Gastroesophageal sphincter (tissue), 4 donors: ENCODE measurements at regions not wholly inside any gene's neighbourhood (a gene's known extent, or its start where the extent isn't known, plus 50 kb on each side); places are given as distances from the start of the nearest gene placed in this dataset.

ENCODE experiments used
- ATAC-seq: fragments of 150-250 bp; one replicate; pipeline ENCODE4 v1.9.1; 2016; ENCODE audit warnings: mild to moderate bottlenecking, moderate library complexity
- H3K27ac ChIP-seq, 4 donors: fragments of 200-600 bp; sonication (generic) in 3 of 4; 1 replicate in 3 of 4; 2 replicates in 1 of 4; pipeline ENCODE4 v1.5.1; 2016 to 2019
- H3K27me3 ChIP-seq: fragments of 200-600 bp; sonication (generic); one replicate; pipeline ENCODE4 v1.5.1; 2019
- H3K36me3 ChIP-seq, 2 donors: fragments of 200-600 bp; sonication (generic); one replicate each; pipeline ENCODE4 v1.5.1; 2019; ENCODE audit warnings: control low read depth in 1 of 2
- H3K4me1 ChIP-seq, 3 donors: fragments of 200-600 bp; sonication (generic); 1 replicate in 2 of 3; 2 replicates in 1 of 3; pipeline ENCODE4 v1.5.1; 2016 to 2019; ENCODE audit warnings: control low read depth in 2 of 3
- H3K4me3 ChIP-seq, 2 donors: fragments of 200-600 bp; sonication (generic); one replicate each; pipeline ENCODE4 v1.5.1; 2019; ENCODE audit warnings: mild to moderate bottlenecking in 1 of 2, moderate library complexity in 1 of 2
- H3K9me3 ChIP-seq, 3 donors: fragments of 200-600 bp; sonication (generic); one replicate each; pipeline ENCODE4 v1.5.1; 2017 to 2019; ENCODE audit warnings: control low read depth in 2 of 3
- CTCF ChIP-seq, 4 experiments: fragments of 200-600 bp in 2 of 4; fragments of 450-650 bp in 2 of 4; sonication (generic) in 1 of 4; IDR thresholded peaks; one replicate each; pipeline ENCODE4 v1.5.1; 2017 to 2019; ENCODE audit warnings: antibody characterized with exemption in 4 of 4, mild to moderate bottlenecking in 2 of 4, moderate library complexity in 2 of 4
- EP300 ChIP-seq: sonication (generic); formaldehyde crosslinking; IDR thresholded peaks from one replicate; pipeline ENCODE4 v1.6.1; 2017; ENCODE audit warnings: antibody characterized with exemption, mild to moderate bottlenecking
- POLR2A ChIP-seq, 2 donors: fragments of 450-650 bp; IDR thresholded peaks; one replicate each; pipeline ENCODE4 v1.6.1; 2017; ENCODE audit warnings: antibody characterized with exemption in 2 of 2, mild to moderate bottlenecking in 2 of 2, moderate library complexity in 1 of 2
- POLR2AphosphoS5 ChIP-seq: sonication (generic); formaldehyde crosslinking; IDR thresholded peaks from one replicate; pipeline ENCODE4 v1.6.1; 2017; ENCODE audit warnings: antibody characterized with exemption
- WGBS, 2 donors: methylation state at CpG; one replicate each; pipeline ENCODE4 v1.1.5; 2018; ENCODE audit warnings: low coverage in 1 of 2; 5-methylcytosine and 5-hydroxymethylcytosine counted together

GRCh38 chr2:217705461-217705860 lies 297.3 kb downstream of the TNS1 start:
- TF ChIP-seq POLR2A (IDR thresholded peaks at IDR 0.05) (no peak), POLR2AphosphoS5 (no peak), CTCF (IDR thresholded peaks at IDR 0.05) (no peak), EP300 (no peak)
- Histone ChIP-seq H3K4me3 (no peak overlapping the region), H3K36me3 (no peaks in the 10 kb centered on the region), H3K9me3 (no peaks in the 10 kb centered on the region), H3K27ac (no peak overlapping the region), H3K4me1 (peaks cover 0 to 13% (median 6%) of the 10 kb centered on the region in 3 donors), H3K27me3 (no peaks in the 10 kb centered on the region)
- no peak for ATAC-seq
- 54 to 100% methylated on average over 1 to 2 of the region's 3 CpGs for WGBS, 2 donors

GRCh38 chr2:217703999-217704398 lies 298.8 kb downstream of the TNS1 start:
- no peak for TF ChIP-seq EP300
- TF ChIP-seq CTCF (IDR thresholded peaks at IDR 0.05): no peak
- TF ChIP-seq POLR2A (IDR thresholded peaks at IDR 0.05): no peak
- TF ChIP-seq POLR2AphosphoS5: no peak
- Histone ChIP-seq H3K4me3 (no peak overlapping the region), H3K27me3 (no peaks in the 10 kb centered on the region), H3K27ac (no peak overlapping the region), H3K4me1 (peaks cover 6 to 22% (median 7%) of the 10 kb centered on the region in 3 donors), H3K9me3 (no peaks in the 10 kb centered on the region), H3K36me3 (no peaks in the 10 kb centered on the region)
- 85 to 100% methylated on average over 2 to 5 of the region's 5 CpGs for WGBS, 2 donors
- ATAC-seq: no peak

GRCh38 chr2:217703102-217703501 lies 299.7 kb downstream of the TNS1 start:
- ATAC-seq: no peak
- no peak overlapping the region for H3K27ac ChIP-seq
- H3K4me1 ChIP-seq: peaks cover 6 to 31% (median 10%) of the 10 kb centered on the region in 3 donors

GRCh38 chr2:217701622-217702021 lies 301.2 kb downstream of the TNS1 start:
- TF ChIP-seq POLR2A (IDR thresholded peaks at IDR 0.05): no peak
- TF ChIP-seq EP300: no peak
- no peak for TF ChIP-seq POLR2AphosphoS5
- no peak for TF ChIP-seq CTCF (IDR thresholded peaks at IDR 0.05)
- no peak overlapping the region for H3K4me3 ChIP-seq
- ATAC-seq: no peak
- H3K36me3 ChIP-seq: no peaks in the 10 kb centered on the region
- H3K27me3 ChIP-seq: no peaks in the 10 kb centered on the region
- no peak overlapping the region for H3K27ac ChIP-seq
- 79 to 81% methylated on average over 5 of the region's 5 CpGs for whole genome bisulfite sequencing, 2 donors
- no peaks in the 10 kb centered on the region for H3K9me3 ChIP-seq
- H3K4me1 ChIP-seq: peaks cover 0 to 22% (median 10%) of the 10 kb centered on the region in 3 donors

More at GRCh38 chr2:217703102-217703501, 299.7 kb downstream of the TNS1 start:
- Histone ChIP-seq H3K9me3 (no peaks in the 10 kb centered on the region), H3K4me3 (no peak overlapping the region), H3K27me3 (no peaks in the 10 kb centered on the region), H3K36me3 (no peaks in the 10 kb centered on the region)
- WGBS, 2 donors: 80 to 88% methylated on average over 2 to 4 of the region's 5 CpGs
- TF ChIP-seq CTCF (IDR thresholded peaks at IDR 0.05) (no peak), EP300 (no peak), POLR2A (IDR thresholded peaks at IDR 0.05) (no peak), POLR2AphosphoS5 (no peak)

- H3K4me3 ChIP-seq: no peak overlapping the region
- H3K36me3 ChIP-seq: no peaks in the 10 kb centered on the region
- H3K27me3 ChIP-seq: no peaks in the 10 kb centered on the region
- ATAC-seq: peak; percentile 53
- H3K9me3 ChIP-seq: no peaks in the 10 kb centered on the region
- no peak for TF ChIP-seq EP300
- TF ChIP-seq POLR2A (IDR thresholded peaks at IDR 0.05): no peak
- no peak for TF ChIP-seq CTCF (IDR thresholded peaks at IDR 0.05)
- TF ChIP-seq POLR2AphosphoS5: peak; percentile 80
- WGBS, 2 donors: 30% methylated on average over 2 of the region's 3 CpGs; no CpG with 5 or more reads in 1 of the 2 donors
- peaks cover 3 to 37% (median 10%) of the 10 kb centered on the region in 3 donors for H3K4me1 ChIP-seq
- H3K27ac ChIP-seq: peak overlapping the region in 3 of 4 donors; percentile 36 to 59 (median 52)
These were observed 304.1 kb downstream of the TNS1 start for GRCh38 chr2:217698691-217699090.
